ENCODE measurements at regions not wholly inside any gene's neighbourhood (a gene's known extent, or its start where the extent isn't known, plus 50 kb on each side); places are given as distances from the start of the nearest gene placed in this dataset.

- FAIRE-seq (peak; percentile 5), DNase-seq (ENCODE audit: insufficient read length, low spot score) (no peak)
- TF ChIP-seq SPI1 (IDR thresholded peaks at IDR 0.05; ENCODE audit: low read depth, low read length) (peak; percentile 83), POLR2AphosphoS5 (IDR thresholded peaks at IDR 0.05; ENCODE audit: low read depth, low read length) (no peak), POLR2A (IDR thresholded peaks at IDR 0.05; ENCODE audit: low read depth, low read length) (no peak), PAX5 (IDR thresholded peaks at IDR 0.05; ENCODE audit: insufficient read depth, low read length, severe bottlenecking) (no peak), TAF1 (IDR thresholded peaks at IDR 0.05; ENCODE audit: low read depth, low read length) (no peak)
Observed at GRCh38 chr2:234426616-234427015, 70.3 kb downstream of the ARL4C start.

- TF ChIP-seq TAF1 (IDR thresholded peaks at IDR 0.05; ENCODE audit: low read depth, low read length) (no peak), POLR2AphosphoS5 (IDR thresholded peaks at IDR 0.05; ENCODE audit: low read depth, low read length) (no peak), POLR2A (IDR thresholded peaks at IDR 0.05; ENCODE audit: low read depth, low read length) (no peak), SPI1 (IDR thresholded peaks at IDR 0.05; ENCODE audit: low read depth, low read length) (peak; percentile 63), PAX5 (IDR thresholded peaks at IDR 0.05; ENCODE audit: insufficient read depth, low read length, severe bottlenecking) (no peak), POU2F2 (IDR thresholded peaks at IDR 0.05; ENCODE audit: low read depth, low read length) (no peak)
- DNase-seq (ENCODE audit: insufficient read length, low spot score) (no peak), FAIRE-seq (peak; percentile 72)
Observed at GRCh38 chr2:234425639-234426603, 71.0 kb downstream of the ARL4C start.

GRCh38 chr2:234423884-234424283 lies 73.0 kb downstream of the ARL4C start:
- no peak for FAIRE-seq
- no peak for DNase-seq (ENCODE audit: insufficient read length, low spot score)
- no peak for TF ChIP-seq POLR2AphosphoS5 (IDR thresholded peaks at IDR 0.05; ENCODE audit: low read depth, low read length)
- TF ChIP-seq PAX5 (IDR thresholded peaks at IDR 0.05; ENCODE audit: insufficient read depth, low read length, severe bottlenecking): no peak
- TF ChIP-seq POU2F2 (IDR thresholded peaks at IDR 0.05; ENCODE audit: low read depth, low read length): no peak

DNA sequence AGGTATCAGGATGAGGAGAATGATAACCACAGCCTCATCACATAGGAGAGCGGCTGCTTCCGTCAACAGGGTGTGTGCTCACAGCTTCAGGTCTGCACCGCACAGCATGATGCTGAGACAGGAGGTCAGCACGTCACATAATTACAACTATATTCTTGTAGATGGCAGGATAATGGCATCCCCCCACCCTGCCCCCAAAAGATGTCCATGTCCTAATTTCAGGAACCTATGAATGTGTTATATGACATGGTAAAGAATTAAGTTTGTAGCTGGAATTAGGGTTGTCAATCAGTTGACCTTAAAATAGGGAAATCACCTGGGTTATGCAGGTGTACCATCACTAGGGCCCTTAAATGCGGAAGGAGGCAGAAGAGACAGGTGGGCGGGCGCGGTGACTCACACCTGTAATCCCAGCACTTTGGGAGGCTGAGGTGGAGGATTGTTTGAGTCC lies 73.9 kb downstream of the ARL4C start:
- DNase-seq (ENCODE audit: insufficient read length, low spot score) (no peak), FAIRE-seq (peak; percentile 66)
- no peak for TF ChIP-seq POLR2A (IDR thresholded peaks at IDR 0.05; ENCODE audit: low read depth, low read length)
- no peak for TF ChIP-seq POU2F2 (IDR thresholded peaks at IDR 0.05; ENCODE audit: low read depth, low read length)
- TF ChIP-seq SPI1 (IDR thresholded peaks at IDR 0.05; ENCODE audit: low read depth, low read length): 0 out of 2 replicates have a peak, but pooled peaks have one; percentile 16

- TF ChIP-seq TAF1 (IDR thresholded peaks at IDR 0.05; ENCODE audit: low read depth, low read length): no peak
- no peak for TF ChIP-seq POLR2A (IDR thresholded peaks at IDR 0.05; ENCODE audit: low read depth, low read length)
- no peak for TF ChIP-seq POU2F2 (IDR thresholded peaks at IDR 0.05; ENCODE audit: low read depth, low read length)
- TF ChIP-seq PAX5 (IDR thresholded peaks at IDR 0.05; ENCODE audit: insufficient read depth, low read length, severe bottlenecking): no peak
- TF ChIP-seq POLR2AphosphoS5 (IDR thresholded peaks at IDR 0.05; ENCODE audit: low read depth, low read length): no peak
- no peak for TF ChIP-seq SPI1 (IDR thresholded peaks at IDR 0.05; ENCODE audit: low read depth, low read length)
- FAIRE-seq (peak; percentile 38), DNase-seq (ENCODE audit: insufficient read length, low spot score) (no peak)
Observed at GRCh38 chr2:234422273-234422732, 74.6 kb downstream of the ARL4C start.

DNA sequence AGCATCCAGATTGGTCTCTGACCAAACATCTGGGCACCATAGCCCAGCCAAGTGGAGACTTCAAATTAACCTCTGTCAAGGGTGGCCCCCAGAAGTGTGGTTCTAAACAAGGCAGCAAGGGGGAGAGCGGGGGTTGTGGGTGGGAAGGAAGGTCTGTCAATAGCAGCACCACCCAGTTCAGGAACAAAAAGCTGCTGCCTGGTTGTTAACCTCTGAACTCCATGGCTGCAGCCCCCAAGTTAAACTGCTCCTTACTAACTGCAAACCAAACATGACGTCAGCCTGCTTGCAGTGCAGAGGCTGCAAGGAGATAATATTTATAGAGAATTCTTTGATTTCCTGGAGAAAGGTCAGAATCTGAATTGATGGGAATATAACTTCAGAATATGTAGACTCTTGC lies 76.5 kb downstream of the ARL4C start:
- DNase-seq (ENCODE audit: insufficient read length, low spot score) (no peak), FAIRE-seq (no peak)
- TF ChIP-seq PAX5 (IDR thresholded peaks at IDR 0.05; ENCODE audit: insufficient read depth, low read length, severe bottlenecking) (no peak), POU2F2 (IDR thresholded peaks at IDR 0.05; ENCODE audit: low read depth, low read length) (no peak), TAF1 (IDR thresholded peaks at IDR 0.05; ENCODE audit: low read depth, low read length) (no peak), POLR2AphosphoS5 (IDR thresholded peaks at IDR 0.05; ENCODE audit: low read depth, low read length) (no peak), POLR2A (IDR thresholded peaks at IDR 0.05; ENCODE audit: low read depth, low read length) (no peak), SPI1 (IDR thresholded peaks at IDR 0.05; ENCODE audit: low read depth, low read length) (no peak)

DNA sequence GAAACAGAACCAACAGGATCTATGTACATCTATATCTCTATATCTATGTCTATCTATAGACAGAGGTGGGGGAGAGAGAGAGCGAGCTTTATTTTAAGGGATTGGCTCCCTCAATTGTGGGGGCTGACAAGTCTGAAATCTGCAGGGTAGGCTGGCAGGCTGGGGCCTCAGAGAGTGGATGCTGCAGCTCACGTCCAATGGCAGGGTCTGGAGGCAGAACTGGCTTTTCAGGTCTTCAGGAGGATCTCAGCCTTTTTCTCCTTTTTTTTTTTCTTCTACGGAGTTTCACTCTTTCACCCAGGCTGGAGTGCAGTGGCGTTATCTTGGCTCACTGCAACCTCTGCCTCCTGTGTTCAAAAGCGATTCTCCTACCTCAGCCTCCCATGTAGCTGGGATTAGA lies 77.2 kb downstream of the ARL4C start:
- DNase-seq (ENCODE audit: insufficient read length, low spot score) (no peak), FAIRE-seq (no peak)
- TF ChIP-seq SPI1 (IDR thresholded peaks at IDR 0.05; ENCODE audit: low read depth, low read length): no peak
- no peak for TF ChIP-seq POLR2A (IDR thresholded peaks at IDR 0.05; ENCODE audit: low read depth, low read length)
- no peak for TF ChIP-seq PAX5 (IDR thresholded peaks at IDR 0.05; ENCODE audit: insufficient read depth, low read length, severe bottlenecking)
- no peak for TF ChIP-seq POLR2AphosphoS5 (IDR thresholded peaks at IDR 0.05; ENCODE audit: low read depth, low read length)
- TF ChIP-seq TAF1 (IDR thresholded peaks at IDR 0.05; ENCODE audit: low read depth, low read length): no peak
- no peak for TF ChIP-seq POU2F2 (IDR thresholded peaks at IDR 0.05; ENCODE audit: low read depth, low read length)

GRCh38 chr2:234415706-234416105 lies 81.2 kb downstream of the ARL4C start:
- no peak for TF ChIP-seq PAX5 (IDR thresholded peaks at IDR 0.05; ENCODE audit: insufficient read depth, low read length, severe bottlenecking)
- no peak for TF ChIP-seq POU2F2 (IDR thresholded peaks at IDR 0.05; ENCODE audit: low read depth, low read length)
- no peak for TF ChIP-seq SPI1 (IDR thresholded peaks at IDR 0.05; ENCODE audit: low read depth, low read length)
- no peak for TF ChIP-seq POLR2A (IDR thresholded peaks at IDR 0.05; ENCODE audit: low read depth, low read length)
- TF ChIP-seq TAF1 (IDR thresholded peaks at IDR 0.05; ENCODE audit: low read depth, low read length): no peak
- TF ChIP-seq POLR2AphosphoS5 (IDR thresholded peaks at IDR 0.05; ENCODE audit: low read depth, low read length): no peak
- peak; percentile 35 for FAIRE-seq
- DNase-seq (ENCODE audit: insufficient read length, low spot score): no peak

DNA sequence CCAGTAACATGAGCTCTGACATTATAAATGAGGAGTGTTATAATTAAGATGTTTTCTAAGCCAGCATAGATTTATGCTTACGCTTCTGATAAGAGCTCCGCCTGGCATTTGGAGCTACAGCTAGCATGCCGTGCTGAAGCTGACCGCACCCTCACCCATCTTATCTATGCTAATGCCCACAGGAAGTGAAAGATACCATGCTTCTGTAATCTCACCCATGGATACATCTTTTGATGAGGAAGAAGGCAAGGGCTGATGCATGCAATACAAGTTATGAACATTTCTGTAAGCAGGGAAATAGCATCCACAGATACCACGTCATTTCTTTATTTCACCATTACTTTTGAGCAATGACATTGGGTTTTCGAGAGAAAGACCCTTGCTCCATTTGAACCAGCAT lies 82.3 kb downstream of the ARL4C start:
- FAIRE-seq: no peak
- no peak for TF ChIP-seq TAF1 (IDR thresholded peaks at IDR 0.05; ENCODE audit: low read depth, low read length)
- TF ChIP-seq PAX5 (IDR thresholded peaks at IDR 0.05; ENCODE audit: insufficient read depth, low read length, severe bottlenecking): no peak
- TF ChIP-seq POLR2AphosphoS5 (IDR thresholded peaks at IDR 0.05; ENCODE audit: low read depth, low read length): no peak
- TF ChIP-seq POLR2A (IDR thresholded peaks at IDR 0.05; ENCODE audit: low read depth, low read length): no peak
- no peak for TF ChIP-seq POU2F2 (IDR thresholded peaks at IDR 0.05; ENCODE audit: low read depth, low read length)
- TF ChIP-seq SPI1 (IDR thresholded peaks at IDR 0.05; ENCODE audit: low read depth, low read length): no peak

More for the DNA sequence above, 82.3 kb downstream of the ARL4C start:
- no peak for DNase-seq (ENCODE audit: insufficient read length, low spot score)
